Uterus (tissue), 3 donors: ENCODE measurements at regions not wholly inside any gene's neighbourhood (a gene's known extent, or its start where the extent isn't known, plus 50 kb on each side); places are given as distances from the start of the nearest gene placed in this dataset.

ENCODE experiments used
- DNase-seq, 2 donors: peaks; one replicate each; pipeline ENCODE4 v3.0.0-alpha.2; 2019 to 2020
- H3K27ac ChIP-seq, 2 donors: fragments of 200-600 bp; sonication (generic); 1 replicate in 1 of 2; 2 replicates in 1 of 2; pipeline ENCODE4 v1.5.1; 2016 to 2018
- H3K27me3 ChIP-seq, 2 donors: fragments of 200-600 bp; sonication (generic); one replicate each; pipeline ENCODE4 v1.5.1; 2018 to 2019; ENCODE audit warnings: control low read depth in 1 of 2
- H3K36me3 ChIP-seq, 2 donors: fragments of 200-600 bp; sonication (generic); one replicate each; pipeline ENCODE4 v1.5.1; 2019; ENCODE audit warnings: control low read depth in 1 of 2
- H3K4me1 ChIP-seq, 2 donors: fragments of 200-600 bp; sonication (generic); one replicate each; pipeline ENCODE4 v1.5.1; 2018 to 2019; ENCODE audit warnings: control low read depth in 1 of 2
- H3K4me3 ChIP-seq, 2 donors: fragments of 200-600 bp; sonication (generic); 1 replicate in 1 of 2; 2 replicates in 1 of 2; pipeline ENCODE4 v1.5.1; 2018 to 2019; ENCODE audit warnings: mild to moderate bottlenecking in 1 of 2
- H3K9me3 ChIP-seq, 2 donors: fragments of 200-600 bp; sonication (generic); one replicate each; pipeline ENCODE4 v1.5.1; 2019; ENCODE audit warnings: control low read depth in 1 of 2
- CTCF ChIP-seq, 4 experiments: fragments of 200-600 bp in 2 of 4; fragments of 450-650 bp in 2 of 4; sonication (generic) in 2 of 4; IDR thresholded peaks; one replicate each; pipeline ENCODE4 v1.5.1; 2016 to 2019; ENCODE audit warnings: antibody characterized with exemption in 4 of 4, mild to moderate bottlenecking in 2 of 4, moderate library complexity in 1 of 4
- POLR2A ChIP-seq, 2 donors: fragments of 450-650 bp; IDR thresholded peaks; one replicate each; pipeline ENCODE4 v1.6.1; 2016; ENCODE audit warnings: antibody characterized with exemption in 2 of 2, mild to moderate bottlenecking in 1 of 2, moderate library complexity in 1 of 2
- intact Hi-C: fragments of 100-400 bp; cut with DNase I; formaldehyde crosslinking; loops from one replicate; pipeline ENCODE4 v1.15.1; 2023; ENCODE audit warnings: low total_unique reads
- donor health status: DM: yes; HTN: yes; CAD: no.

GRCh38 chr9:107613321-107613720 lies 123.8 kb upstream of the KLF4 start:
- Histone ChIP-seq H3K27me3 (no peaks in the 10 kb centered on the region), H3K36me3 (no peaks in the 10 kb centered on the region), H3K27ac (no peak overlapping the region), H3K9me3 (no peaks in the 10 kb centered on the region), H3K4me3 (no peak overlapping the region), H3K4me1 (no peaks in the 10 kb centered on the region)
- intact Hi-C loops, result no loop called here
- DNase-seq, result no peak
- no peak for TF ChIP-seq CTCF (IDR thresholded peaks at IDR 0.05)
- TF ChIP-seq POLR2A (IDR thresholded peaks at IDR 0.05), result no peak

GRCh38 chr9:107612136-107612535 lies 122.6 kb upstream of the KLF4 start:
- Histone ChIP-seq H3K4me3 (no peak overlapping the region), H3K27ac (no peak overlapping the region), H3K27me3 (no peaks in the 10 kb centered on the region), H3K36me3 (no peaks in the 10 kb centered on the region), H3K9me3 (no peaks in the 10 kb centered on the region), H3K4me1 (no peaks in the 10 kb centered on the region)
- peak; percentile 75 to 78 for DNase-seq
- intact Hi-C loops, result no loop called here
- TF ChIP-seq CTCF (IDR thresholded peaks at IDR 0.05) (no peak), POLR2A (IDR thresholded peaks at IDR 0.05) (no peak)

- Histone ChIP-seq H3K4me3 (no peak overlapping the region), H3K9me3 (no peaks in the 10 kb centered on the region), H3K36me3 (no peaks in the 10 kb centered on the region), H3K4me1 (no peaks in the 10 kb centered on the region), H3K27ac (no peak overlapping the region), H3K27me3 (no peaks in the 10 kb centered on the region)
- no peak for DNase-seq
- no peak for TF ChIP-seq POLR2A (IDR thresholded peaks at IDR 0.05)
- no peak for TF ChIP-seq CTCF (IDR thresholded peaks at IDR 0.05)
- intact Hi-C loops, result no loop called here
These were observed 120.0 kb upstream of the KLF4 start for GRCh38 chr9:107609547-107609946.

GRCh38 chr9:107606149-107606790 lies 116.7 kb upstream of the KLF4 start:
- H3K27ac ChIP-seq, result no peak overlapping the region
- no peak for DNase-seq
- intact Hi-C loops, result no loop called here

GRCh38 chr9:107605041-107605440 lies 115.5 kb upstream of the KLF4 start:
- no peaks in the 10 kb centered on the region for H3K27me3 ChIP-seq
- H3K36me3 ChIP-seq, result no peaks in the 10 kb centered on the region
- H3K9me3 ChIP-seq, result no peaks in the 10 kb centered on the region
- DNase-seq, result no peak
- H3K4me1 ChIP-seq, result no peaks in the 10 kb centered on the region
- intact Hi-C loops, result no loop called here
- no peak overlapping the region for H3K4me3 ChIP-seq
- H3K27ac ChIP-seq, result no peak overlapping the region
- TF ChIP-seq CTCF (IDR thresholded peaks at IDR 0.05), result no peak
- no peak for TF ChIP-seq POLR2A (IDR thresholded peaks at IDR 0.05)

More at GRCh38 chr9:107606149-107606790, 116.7 kb upstream of the KLF4 start:
- Histone ChIP-seq H3K4me3 (no peak overlapping the region), H3K27me3 (no peaks in the 10 kb centered on the region), H3K9me3 (no peaks in the 10 kb centered on the region), H3K4me1 (no peaks in the 10 kb centered on the region), H3K36me3 (no peaks in the 10 kb centered on the region)
- no peak for TF ChIP-seq CTCF (IDR thresholded peaks at IDR 0.05)
- no peak for TF ChIP-seq POLR2A (IDR thresholded peaks at IDR 0.05)
